ENCODE measurements at regions not wholly inside any gene's neighbourhood (a gene's known extent, or its start where the extent isn't known, plus 50 kb on each side); places are given as distances from the start of the nearest gene placed in this dataset.

DNA sequence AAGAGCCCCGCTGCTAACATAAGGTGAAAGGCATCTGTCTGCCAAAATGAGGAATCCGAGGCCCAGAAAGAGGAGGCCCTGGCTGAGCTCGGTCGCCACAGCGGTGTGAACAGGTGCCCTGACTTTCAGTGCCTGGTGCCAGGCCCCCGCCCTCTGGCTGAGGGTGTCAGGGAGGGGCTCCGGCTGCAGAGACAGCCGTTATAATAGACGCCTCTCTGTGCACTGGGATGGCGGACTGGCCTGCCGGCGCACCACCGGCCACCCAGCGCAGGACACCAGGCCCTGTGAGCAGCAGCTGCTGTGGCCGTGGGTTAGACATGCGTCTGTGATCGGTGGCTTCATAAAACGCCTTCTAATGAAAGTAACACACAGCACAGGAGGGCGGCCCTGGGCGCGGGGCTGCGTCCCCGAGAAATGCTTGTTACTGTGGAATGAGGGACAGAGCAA lies 51.4 kb upstream of the ACTRT2 start:
- Histone ChIP-seq H3K27me3 (ENCODE audit: control insufficient read depth, insufficient read depth, low read length) (no peaks in the 10 kb centered on the region), H3K4me3 (ENCODE audit: low read depth, low read length) (no peak overlapping the region), H3K36me3 (ENCODE audit: control insufficient read depth, insufficient read depth, low read length) (no peaks in the 10 kb centered on the region)
- no peak for DNase-seq (ENCODE audit: low read depth)
- FAIRE-seq = no peak
- TF ChIP-seq, protein P1, sequence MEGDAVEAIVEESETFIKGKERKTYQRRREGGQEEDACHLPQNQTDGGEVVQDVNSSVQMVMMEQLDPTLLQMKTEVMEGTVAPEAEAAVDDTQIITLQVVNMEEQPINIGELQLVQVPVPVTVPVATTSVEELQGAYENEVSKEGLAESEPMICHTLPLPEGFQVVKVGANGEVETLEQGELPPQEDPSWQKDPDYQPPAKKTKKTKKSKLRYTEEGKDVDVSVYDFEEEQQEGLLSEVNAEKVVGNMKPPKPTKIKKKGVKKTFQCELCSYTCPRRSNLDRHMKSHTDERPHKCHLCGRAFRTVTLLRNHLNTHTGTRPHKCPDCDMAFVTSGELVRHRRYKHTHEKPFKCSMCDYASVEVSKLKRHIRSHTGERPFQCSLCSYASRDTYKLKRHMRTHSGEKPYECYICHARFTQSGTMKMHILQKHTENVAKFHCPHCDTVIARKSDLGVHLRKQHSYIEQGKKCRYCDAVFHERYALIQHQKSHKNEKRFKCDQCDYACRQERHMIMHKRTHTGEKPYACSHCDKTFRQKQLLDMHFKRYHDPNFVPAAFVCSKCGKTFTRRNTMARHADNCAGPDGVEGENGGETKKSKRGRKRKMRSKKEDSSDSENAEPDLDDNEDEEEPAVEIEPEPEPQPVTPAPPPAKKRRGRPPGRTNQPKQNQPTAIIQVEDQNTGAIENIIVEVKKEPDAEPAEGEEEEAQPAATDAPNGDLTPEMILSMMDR (IDR thresholded peaks at IDR 0.05; ENCODE audit: insufficient read depth, low read length, severe bottlenecking) = no peak

GRCh38 chr1:2970311-2971071 lies 50.8 kb upstream of the ACTRT2 start:
- Histone ChIP-seq H3K36me3 (ENCODE audit: control insufficient read depth, insufficient read depth, low read length) (no peaks in the 10 kb centered on the region), H3K27me3 (ENCODE audit: control insufficient read depth, insufficient read depth, low read length) (no peaks in the 10 kb centered on the region), H3K4me3 (ENCODE audit: low read depth, low read length) (no peak overlapping the region)
- no peak for FAIRE-seq
- TF ChIP-seq, protein P1 (IDR thresholded peaks at IDR 0.05; ENCODE audit: insufficient read depth, low read length, severe bottlenecking) = no peak
- DNase-seq (ENCODE audit: low read depth) = no peak

DNA sequence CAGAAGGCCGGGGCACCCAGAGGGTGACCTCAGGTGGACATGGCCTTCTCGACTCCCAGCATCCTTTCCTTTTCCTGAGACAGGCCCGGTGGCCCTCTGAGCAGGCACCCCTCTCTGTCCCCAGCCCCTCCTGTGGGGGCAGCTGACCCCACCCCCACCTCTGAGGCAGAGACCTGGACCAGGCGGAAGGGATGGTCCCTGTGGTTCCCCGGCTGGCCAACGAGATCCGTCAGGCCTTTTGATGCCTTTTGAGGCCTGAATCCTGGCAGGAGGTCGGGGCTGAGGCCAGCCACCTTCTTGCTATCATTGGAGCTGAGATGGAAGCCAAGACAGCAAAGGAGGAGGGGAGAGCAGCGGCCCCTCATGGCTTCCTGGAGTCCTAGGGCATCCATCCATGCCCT lies 50.2 kb upstream of the ACTRT2 start:
- no peak overlapping the region for H3K4me3 ChIP-seq (ENCODE audit: low read depth, low read length)
- TF ChIP-seq, protein P1 (IDR thresholded peaks at IDR 0.05; ENCODE audit: insufficient read depth, low read length, severe bottlenecking) = no peak
- H3K27me3 ChIP-seq (ENCODE audit: control insufficient read depth, insufficient read depth, low read length) = no peaks in the 10 kb centered on the region
- no peak for DNase-seq (ENCODE audit: low read depth)
- no peak for FAIRE-seq
- H3K36me3 ChIP-seq (ENCODE audit: control insufficient read depth, insufficient read depth, low read length) = no peaks in the 10 kb centered on the region
